HG02884 (cell line): ENCODE measurements at regions not wholly inside any gene's neighbourhood (a gene's known extent, or its start where the extent isn't known, plus 50 kb on each side); places are given as distances from the start of the nearest gene placed in this dataset.
"Not testable (repeated sequence)": the region's sequence is repeated elsewhere in the genome, so short reads cannot be mapped to it uniquely, and the experiment has no call there.

Source experiments
- ATAC-seq: cut with Tn5 transposase; IDR thresholded peaks from one replicate; pipeline ENCODE4 v1.9.1; 2021; ENCODE audit warnings: mild to moderate bottlenecking, moderate library complexity; ENCODE audit not compliant: unreplicated experiment

GRCh38 chr2:16212321-16212720 is 272.0 kb downstream of the MYCN start:
- ATAC-seq = no peak

- ATAC-seq = no peak
Measured at GRCh38 chr2:16211341-16211740, 271.0 kb downstream of the MYCN start.

DNA sequence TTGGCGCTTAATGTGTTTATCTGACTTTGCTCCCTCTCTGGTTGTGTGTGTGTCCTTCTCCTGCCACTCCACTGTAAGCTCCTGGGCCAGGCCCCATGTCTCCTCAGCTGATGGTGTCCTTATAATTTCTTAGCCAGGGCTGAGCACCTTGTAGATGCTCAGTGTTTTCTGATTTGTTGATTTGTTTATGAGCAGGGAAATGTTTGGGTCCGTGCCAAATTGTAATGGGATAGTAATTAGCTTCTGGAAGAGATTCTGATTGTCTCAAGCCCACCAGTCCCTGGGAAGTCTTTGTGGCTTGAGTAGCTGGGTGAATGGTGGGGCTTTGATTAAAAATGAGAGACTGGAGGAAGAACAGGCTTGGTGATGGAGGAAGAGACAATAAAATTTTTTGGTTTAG is 270.5 kb downstream of the MYCN start:
- ATAC-seq = no peak

DNA sequence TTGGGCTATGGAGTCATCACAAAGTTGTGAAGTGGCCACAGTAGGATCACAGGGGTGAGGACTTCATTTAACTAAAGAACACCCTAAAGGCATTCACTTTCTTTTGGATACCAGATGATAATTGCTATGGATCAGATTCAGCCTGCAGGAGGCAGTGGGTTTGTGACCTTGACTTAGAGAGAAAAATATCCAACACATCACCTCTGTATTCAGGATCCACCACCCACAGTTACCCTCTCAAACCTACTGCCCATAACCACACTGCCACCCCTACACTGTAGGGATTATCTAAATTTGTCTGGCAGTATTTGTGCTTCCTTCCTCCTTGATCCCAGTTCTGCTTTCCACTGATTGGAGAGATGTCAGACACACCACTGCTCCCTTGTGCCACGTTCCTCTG is 269.4 kb downstream of the MYCN start:
- ATAC-seq = no peak

DNA sequence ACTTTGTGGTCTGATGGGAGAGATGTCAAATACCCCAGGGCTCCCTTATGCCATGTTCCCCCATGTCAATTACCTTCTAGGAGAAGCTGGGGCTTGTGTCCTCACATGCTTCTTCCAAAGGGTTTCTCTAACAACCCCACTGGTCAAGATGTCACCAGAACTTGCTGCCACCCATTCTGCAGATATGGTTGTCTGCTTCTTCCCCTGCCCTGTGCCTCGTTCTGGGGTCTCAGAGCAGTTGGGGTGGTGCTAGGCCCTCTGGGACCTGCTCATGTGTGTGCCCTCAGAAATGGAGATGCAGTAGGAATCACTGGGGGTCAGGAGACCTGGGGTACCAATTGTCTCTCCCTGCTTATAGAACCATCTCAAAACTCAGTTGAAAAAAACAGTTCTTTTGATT is 268.6 kb downstream of the MYCN start:
- ATAC-seq = no peak

DNA sequence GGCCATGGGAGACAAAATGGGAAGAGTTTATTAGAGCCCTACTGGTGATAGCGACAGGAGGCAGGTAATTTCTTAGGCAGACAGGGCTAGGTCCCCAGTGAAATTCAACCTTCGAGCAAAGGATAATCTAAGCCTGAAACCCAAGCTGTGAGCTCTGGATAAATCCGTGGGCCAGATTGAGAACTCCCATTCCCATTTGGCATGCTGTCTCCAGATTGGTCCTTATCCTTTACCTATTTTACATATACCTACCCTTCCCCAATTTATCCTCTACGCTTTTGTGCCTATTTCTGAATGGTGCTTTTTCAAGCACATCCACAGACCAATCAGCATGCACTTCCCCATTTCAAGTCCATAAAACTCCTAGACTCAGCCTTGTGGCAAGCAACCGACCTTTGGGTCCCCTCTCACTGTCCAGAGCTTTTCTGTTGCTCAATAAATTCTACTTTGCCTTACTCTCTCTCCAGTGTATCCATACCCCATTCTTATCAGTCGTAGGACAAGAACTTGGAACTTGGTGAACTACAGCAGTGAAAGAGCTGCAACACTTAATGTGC is 268.0 kb downstream of the MYCN start:
- ATAC-seq = no peak

DNA sequence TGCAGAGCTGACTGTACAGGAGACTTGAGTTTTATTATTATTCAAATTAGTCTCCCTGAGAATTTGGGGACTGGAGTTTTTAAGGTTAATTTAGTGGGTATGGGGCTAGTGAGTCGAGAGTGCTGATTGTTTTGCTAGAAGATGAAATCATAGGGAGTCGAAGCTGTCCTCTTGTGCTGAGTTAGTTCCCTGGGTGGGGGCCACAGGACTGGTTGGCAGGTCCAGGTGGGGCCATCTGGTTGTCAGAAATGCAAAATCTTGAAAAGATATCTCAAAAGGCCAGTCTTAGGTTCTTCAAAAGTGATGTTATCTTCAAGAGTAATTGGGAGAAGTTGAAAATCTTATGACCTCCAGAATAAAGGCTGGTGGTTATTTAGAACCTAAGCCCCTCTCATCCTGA is 267.3 kb downstream of the MYCN start:
- ATAC-seq = no peak

GRCh38 chr2:16207151-16207550 is 266.8 kb downstream of the MYCN start:
- no peak for ATAC-seq

DNA sequence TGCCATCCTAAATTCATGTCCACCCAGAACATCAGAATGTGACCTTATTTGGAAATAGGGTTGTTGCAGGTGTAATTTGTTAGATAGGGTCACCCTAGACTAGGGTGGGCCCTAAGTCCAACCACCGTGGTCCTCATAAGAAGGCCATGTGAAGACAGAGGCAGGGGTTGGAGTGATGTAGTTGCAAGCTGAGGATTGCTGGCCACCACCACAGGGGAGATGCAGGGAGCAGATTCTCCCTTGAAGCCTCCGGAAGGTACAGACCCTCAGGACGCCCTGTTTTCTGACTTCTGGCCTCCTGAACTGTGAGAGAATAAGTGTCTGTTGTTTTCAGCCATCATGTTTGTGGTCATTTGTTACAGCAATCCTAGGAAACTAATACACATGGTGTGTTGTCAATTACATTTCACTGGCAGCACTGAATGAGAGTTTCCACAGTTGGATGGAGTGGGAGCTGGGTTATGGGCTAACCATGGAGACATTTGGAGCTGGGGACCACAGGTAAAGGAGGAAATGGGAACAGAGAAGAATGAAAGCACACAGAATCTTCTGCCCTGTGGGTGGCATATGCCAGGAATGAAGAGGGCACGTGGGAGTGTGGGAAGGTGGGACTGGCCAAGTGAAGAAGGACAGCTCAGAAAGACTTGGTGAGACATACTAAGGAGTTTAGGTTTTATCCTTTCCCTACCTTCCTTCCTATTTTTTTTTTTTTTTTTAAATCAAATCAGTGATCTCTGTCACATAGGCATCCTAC is 266.0 kb downstream of the MYCN start:
- ATAC-seq = no peak

GRCh38 chr2:16205631-16206030 is 265.3 kb downstream of the MYCN start:
- no peak for ATAC-seq

DNA sequence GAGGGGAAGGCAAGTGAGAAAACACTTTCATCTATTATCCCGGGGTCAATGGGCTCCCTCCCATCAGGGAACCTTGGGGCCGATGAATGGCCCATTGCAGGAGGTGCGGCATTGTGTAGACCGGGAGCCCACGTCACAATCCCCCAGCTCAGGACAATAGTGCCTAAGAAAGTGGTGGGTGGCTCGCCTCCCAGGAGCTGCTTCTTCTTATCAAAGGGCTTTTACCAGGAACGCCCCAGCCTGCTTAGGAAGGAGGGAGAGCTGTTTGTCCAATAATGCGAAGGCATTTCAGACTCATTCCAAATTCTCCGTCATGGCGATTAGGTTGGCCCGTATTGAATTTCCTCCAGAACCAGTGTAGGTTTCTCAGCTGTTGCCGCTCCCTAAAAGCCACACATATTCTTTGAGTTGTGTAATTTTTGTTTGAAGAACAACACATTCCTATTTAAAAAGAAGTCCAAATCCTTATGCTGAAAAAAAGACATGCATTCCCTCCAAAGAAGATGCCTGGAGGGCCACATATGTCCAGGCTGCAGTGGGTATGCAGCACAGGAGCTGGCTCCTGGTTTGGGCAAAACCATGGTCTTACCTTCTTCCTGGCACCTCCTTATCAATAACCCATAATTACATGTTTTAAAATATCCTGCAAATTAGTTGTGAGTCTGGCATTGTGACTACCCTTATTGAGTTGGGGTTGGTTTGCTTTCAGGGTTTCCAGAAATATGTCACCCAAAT is 264.7 kb downstream of the MYCN start:
- no peak for ATAC-seq

DNA sequence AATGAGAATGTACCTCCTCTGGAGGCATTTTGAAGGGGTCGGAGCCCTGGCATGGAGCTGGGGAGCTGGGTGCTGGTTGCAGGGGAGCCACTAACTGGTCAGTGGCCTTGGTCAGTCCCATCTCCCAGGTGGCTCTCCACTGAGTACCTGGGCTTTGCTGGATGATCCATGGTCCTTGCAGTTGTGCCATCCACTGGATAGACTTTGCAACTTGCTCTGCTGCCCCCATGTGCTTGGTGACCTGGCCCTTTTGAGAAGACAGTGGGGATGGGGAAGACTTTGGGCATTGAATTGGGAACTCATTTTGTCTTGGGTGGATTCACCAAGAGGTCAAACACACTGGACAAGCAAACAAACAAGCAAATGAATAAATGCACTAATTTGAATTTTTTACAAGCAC is 263.9 kb downstream of the MYCN start:
- no peak for ATAC-seq

DNA sequence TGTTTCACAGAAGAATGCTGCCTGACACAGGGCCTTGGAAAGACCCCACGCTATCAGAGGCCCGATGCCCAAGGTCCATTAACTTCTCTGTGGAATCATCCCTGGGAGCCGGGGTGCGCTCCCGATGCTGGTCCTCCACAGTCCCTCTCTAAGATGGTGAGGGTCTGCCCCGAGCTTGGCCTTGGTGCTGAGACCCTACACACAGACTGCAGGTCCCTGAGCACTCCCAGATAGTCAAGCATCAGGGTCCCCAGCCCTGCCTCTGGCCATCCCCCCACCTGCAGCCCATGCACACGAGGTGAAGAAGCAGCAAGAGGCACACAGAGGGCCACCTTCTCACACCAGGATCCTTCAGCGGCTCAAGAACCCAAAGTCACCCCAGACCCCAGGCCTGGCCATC is 263.3 kb downstream of the MYCN start:
- ATAC-seq = no peak

GRCh38 chr2:16203069-16203468 is 262.7 kb downstream of the MYCN start:
- no peak for ATAC-seq

DNA sequence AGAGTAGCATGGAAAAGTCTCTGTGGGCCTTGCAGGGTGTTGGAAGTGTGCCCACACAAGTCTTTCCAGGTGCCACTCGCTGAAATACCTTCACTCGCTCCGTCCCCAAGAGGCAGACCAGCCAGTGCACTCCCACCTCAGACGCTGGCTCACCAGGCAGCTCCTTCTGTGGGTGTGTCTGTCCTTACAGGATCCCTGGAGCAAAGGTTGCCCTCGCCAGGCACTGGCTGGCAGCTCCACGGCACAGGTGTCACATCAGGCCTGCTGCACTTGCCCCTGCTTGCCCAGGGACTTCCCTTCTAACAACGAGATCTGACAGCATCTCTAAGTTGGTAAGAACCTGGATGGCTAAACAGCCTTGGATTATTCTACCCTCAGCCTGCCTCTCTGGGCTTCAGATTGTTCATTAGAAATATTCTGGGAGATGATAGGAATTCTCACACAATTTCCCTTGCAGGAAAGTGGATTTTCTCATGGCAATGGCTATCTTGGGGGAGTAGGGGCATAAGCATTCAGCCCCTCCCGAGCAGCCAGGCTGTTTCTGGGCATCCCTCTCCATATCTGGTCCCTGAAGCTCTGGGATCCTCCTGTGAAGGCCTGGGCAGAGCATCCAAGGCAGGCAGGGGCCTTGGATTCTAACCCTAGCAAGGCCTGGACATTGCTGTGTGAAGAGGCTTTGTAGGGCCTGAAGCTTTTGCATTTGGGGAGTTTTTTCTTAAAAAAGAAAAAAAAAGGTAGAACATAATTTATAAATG is 262.1 kb downstream of the MYCN start:
- no peak for ATAC-seq

GRCh38 chr2:16201848-16202247 is 261.5 kb downstream of the MYCN start:
- ATAC-seq = no peak

DNA sequence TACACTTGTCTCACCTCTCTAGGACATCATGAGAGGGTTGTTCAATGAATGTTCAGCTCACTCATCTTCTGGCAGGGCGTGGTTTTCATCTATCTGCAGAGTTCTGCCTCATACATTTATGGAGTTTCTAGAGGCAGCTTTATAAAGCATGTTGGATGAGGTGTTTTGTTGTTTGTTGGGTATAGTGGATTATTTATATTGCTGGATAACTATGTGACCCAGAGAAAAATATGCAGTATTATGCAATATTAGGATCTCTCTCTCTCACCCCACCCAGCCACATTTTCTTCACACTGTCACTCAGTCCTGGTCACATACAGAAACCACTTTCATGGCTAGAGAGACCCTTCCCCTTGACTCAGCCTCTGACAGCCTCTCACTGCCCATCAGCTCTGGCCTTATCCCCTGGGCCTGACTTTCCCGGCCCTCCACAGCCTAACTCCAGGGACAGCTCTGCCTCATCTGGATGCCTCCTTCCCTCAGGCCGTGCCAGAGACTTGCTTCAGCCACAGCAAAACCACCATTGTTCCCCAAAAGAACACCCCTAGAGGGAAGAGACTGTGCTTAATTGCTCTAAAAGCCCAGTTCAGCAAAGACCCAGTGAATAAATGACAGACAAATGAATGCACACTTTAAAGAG is 260.3 kb downstream of the MYCN start:
- no peak for ATAC-seq

- no peak for ATAC-seq
Measured at GRCh38 chr2:16199882-16200553, 259.7 kb downstream of the MYCN start.

- not testable (repeated sequence) for ATAC-seq
Measured at GRCh38 chr2:16199241-16199640, 258.9 kb downstream of the MYCN start.

DNA sequence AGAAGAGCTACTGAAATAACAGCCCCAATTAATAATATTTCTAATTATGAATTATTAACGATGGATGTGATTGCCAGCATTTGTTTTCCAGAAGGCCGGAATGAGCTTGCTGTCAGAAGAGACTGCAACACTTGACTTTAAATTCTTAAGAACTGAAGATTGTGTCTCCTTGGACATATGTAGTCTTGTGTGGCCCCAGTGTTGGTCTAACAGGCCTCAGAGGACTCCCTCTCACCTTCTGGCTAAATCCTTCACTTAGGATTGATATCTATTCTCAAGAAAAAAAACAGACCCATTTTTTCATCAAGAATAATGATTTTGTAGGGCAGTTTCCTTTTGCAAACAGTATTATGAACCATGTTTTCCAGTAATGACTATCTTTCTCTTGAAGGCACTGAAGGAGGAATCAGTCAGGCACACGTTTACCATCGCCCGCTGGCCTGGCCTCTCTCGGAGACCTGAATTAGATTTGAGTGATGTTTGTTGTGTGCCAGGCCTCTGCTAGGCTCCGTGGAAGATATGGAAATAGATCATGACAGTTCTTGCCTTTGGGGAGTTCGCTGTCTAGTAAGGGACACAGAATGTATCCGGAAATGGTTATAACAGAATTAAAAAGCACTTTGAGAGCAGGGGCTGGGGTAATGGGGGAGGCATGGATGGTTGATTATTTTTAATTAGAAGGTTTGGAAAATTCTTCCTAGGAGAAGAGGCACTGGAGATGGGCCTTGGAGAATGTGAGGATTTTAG is 258.0 kb downstream of the MYCN start:
- no peak for ATAC-seq
